ENCODE measurements at regions not wholly inside any gene's neighbourhood (a gene's known extent, or its start where the extent isn't known, plus 50 kb on each side); places are given as distances from the start of the nearest gene placed in this dataset.

DNA sequence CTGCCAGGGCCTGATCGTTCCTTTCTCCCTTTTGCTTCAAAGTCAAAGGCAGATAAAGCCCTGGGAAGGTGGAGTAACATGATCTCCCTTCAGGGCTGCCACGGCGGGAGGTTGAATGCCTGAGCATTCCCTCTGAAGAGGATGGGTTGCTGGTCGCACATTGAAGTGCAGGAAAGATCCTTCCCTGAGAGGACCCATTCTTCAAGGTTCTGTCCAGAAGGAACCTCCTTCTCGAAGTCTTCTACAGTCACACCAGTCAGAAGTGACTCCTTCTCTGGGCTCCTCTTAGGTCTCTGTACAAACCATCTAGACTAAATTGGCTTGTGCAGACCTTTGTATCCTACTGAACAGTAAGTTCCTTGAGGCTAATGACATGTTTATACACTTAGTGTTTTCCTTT is 192.6 kb upstream of the VGLL2 start (continued):
- TF ChIP-seq, protein P1, sequence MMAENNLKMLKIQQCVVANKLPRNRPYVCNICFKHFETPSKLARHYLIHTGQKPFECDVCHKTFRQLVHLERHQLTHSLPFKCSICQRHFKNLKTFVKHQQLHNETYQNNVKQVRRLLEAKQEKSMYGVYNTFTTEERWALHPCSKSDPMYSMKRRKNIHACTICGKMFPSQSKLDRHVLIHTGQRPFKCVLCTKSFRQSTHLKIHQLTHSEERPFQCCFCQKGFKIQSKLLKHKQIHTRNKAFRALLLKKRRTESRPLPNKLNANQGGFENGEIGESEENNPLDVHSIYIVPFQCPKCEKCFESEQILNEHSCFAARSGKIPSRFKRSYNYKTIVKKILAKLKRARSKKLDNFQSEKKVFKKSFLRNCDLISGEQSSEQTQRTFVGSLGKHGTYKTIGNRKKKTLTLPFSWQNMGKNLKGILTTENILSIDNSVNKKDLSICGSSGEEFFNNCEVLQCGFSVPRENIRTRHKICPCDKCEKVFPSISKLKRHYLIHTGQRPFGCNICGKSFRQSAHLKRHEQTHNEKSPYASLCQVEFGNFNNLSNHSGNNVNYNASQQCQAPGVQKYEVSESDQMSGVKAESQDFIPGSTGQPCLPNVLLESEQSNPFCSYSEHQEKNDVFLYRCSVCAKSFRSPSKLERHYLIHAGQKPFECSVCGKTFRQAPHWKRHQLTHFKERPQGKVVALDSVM (CRISPR knock-in tag; IDR thresholded peaks at IDR 0.05) = no peak
- TF ChIP-seq ZNF432 (CRISPR knock-in tag; IDR thresholded peaks at IDR 0.05; ENCODE audit: borderline replicate concordance) (no peak), ZNF713 (CRISPR knock-in tag; IDR thresholded peaks at IDR 0.05) (no peak), ZNF510 (CRISPR knock-in tag; IDR thresholded peaks at IDR 0.05; ENCODE audit: low read depth) (no peak)
- TF ChIP-seq, protein P2, sequence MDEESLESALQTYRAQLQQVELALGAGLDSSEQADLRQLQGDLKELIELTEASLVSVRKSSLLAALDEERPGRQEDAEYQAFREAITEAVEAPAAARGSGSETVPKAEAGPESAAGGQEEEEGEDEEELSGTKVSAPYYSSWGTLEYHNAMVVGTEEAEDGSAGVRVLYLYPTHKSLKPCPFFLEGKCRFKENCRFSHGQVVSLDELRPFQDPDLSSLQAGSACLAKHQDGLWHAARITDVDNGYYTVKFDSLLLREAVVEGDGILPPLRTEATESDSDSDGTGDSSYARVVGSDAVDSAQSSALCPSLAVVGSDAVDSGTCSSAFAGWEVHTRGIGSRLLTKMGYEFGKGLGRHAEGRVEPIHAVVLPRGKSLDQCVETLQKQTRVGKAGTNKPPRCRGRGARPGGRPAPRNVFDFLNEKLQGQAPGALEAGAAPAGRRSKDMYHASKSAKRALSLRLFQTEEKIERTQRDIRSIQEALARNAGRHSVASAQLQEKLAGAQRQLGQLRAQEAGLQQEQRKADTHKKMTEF (CRISPR knock-in tag; IDR thresholded peaks at IDR 0.05) = no peak
- TF ChIP-seq, protein P3, sequence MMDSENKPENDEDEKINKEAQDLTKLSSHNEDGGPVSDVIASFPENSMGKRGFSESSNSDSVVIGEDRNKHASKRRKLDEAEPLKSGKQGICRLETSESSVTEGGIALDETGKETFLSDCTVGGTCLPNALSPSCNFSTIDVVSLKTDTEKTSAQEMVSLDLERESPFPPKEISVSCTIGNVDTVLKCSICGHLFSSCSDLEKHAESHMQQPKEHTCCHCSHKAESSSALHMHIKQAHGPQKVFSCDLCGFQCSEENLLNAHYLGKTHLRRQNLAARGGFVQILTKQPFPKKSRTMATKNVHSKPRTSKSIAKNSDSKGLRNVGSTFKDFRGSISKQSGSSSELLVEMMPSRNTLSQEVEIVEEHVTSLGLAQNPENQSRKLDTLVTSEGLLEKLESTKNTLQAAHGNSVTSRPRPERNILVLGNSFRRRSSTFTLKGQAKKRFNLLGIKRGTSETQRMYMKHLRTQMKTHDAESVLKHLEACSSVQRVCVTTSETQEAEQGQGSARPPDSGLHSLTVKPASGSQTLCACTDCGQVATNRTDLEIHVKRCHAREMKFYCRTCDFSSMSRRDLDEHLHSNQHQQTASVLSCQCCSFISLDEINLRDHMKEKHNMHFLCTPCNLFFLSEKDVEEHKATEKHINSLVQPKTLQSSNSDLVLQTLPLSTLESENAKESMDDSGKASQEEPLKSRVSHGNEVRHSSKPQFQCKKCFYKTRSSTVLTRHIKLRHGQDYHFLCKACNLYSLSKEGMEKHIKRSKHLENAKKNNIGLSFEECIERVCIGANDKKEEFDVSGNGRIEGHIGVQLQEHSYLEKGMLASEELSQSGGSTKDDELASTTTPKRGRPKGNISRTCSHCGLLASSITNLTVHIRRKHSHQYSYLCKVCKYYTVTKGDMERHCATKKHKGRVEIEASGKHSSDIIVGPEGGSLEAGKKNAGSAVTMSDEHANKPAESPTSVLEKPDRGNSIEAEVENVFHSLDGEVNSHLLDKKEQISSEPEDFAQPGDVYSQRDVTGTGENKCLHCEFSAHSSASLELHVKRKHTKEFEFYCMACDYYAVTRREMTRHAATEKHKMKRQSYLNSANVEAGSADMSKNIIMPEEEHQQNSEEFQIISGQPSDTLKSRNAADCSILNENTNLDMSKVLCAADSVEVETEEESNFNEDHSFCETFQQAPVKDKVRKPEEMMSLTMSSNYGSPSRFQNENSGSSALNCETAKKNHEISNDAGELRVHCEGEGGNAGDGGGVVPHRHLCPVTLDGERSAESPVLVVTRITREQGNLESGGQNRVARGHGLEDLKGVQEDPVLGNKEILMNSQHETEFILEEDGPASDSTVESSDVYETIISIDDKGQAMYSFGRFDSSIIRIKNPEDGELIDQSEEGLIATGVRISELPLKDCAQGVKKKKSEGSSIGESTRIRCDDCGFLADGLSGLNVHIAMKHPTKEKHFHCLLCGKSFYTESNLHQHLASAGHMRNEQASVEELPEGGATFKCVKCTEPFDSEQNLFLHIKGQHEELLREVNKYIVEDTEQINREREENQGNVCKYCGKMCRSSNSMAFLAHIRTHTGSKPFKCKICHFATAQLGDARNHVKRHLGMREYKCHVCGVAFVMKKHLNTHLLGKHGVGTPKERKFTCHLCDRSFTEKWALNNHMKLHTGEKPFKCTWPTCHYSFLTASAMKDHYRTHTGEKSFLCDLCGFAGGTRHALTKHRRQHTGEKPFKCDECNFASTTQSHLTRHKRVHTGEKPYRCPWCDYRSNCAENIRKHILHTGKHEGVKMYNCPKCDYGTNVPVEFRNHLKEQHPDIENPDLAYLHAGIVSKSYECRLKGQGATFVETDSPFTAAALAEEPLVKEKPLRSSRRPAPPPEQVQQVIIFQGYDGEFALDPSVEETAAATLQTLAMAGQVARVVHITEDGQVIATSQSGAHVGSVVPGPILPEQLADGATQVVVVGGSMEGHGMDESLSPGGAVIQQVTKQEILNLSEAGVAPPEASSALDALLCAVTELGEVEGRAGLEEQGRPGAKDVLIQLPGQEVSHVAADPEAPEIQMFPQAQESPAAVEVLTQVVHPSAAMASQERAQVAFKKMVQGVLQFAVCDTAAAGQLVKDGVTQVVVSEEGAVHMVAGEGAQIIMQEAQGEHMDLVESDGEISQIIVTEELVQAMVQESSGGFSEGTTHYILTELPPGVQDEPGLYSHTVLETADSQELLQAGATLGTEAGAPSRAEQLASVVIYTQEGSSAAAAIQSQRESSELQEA (CRISPR knock-in tag; IDR thresholded peaks at IDR 0.05; ENCODE audit: not compliant biosample characterization) = no peak

Data from HepG2 (cell line).